PC-3 (cell line): ENCODE measurements at regions not wholly inside any gene's neighbourhood (a gene's known extent, or its start where the extent isn't known, plus 50 kb on each side); places are given as distances from the start of the nearest gene placed in this dataset.

Experiments used
- ATAC-seq: fragments of 200-7000 bp; cut with Tn5 transposase; 2 replicates; pipeline ENCODE4 v1.9.1; 2020; ENCODE audit warnings: mild to moderate bottlenecking, moderate library complexity
- BruUV-seq: library from RNA; stranded (reverse); fragments of 400-500 nt; replicated peaks from 2 replicates; lab custom pipeline; 2021; lab: Mats Ljungman, UMichigan
- CTCF ChIA-PET: fragments of 300-600 bp; sonication (Branson Sonifier 250); formaldehyde crosslinking; loops from one replicate; lab custom pipeline; 2022; ENCODE audit warnings: antibody characterized with exemption; lab: Charles Lee
- POLR2A ChIA-PET: fragments of 300-600 bp; sonication (Branson Sonifier 250); formaldehyde crosslinking; loops from one replicate; lab custom pipeline; 2022; ENCODE audit warnings: antibody characterized with exemption; ENCODE audit not compliant: unreplicated experiment; lab: Charles Lee
- DNase-seq: peaks from one replicate; pipeline ENCODE4 v3.0.0-alpha.2; 2015
- H2AFZ ChIP-seq: fragments of 300-600 bp; sonication (generic); 2 replicates; pipeline ENCODE4 v1.6.0; 2016; ENCODE audit warnings: antibody characterized with exemption, low read length
- H3F3A ChIP-seq: fragments of 300-600 bp; sonication (generic); one replicate; pipeline ENCODE4 v1.6.0; 2017; ENCODE audit warnings: antibody characterized with exemption, low read length, control low read depth, mild to moderate bottlenecking; ENCODE audit not compliant: unreplicated experiment
- H3K27ac ChIP-seq: fragments of 300-600 bp; sonication (generic); 2 replicates; pipeline ENCODE4 v1.5.1; 2016; ENCODE audit warnings: mild to moderate bottlenecking, low read length
- H3K27me3 ChIP-seq: fragments of 300-600 bp; sonication (generic); 2 replicates; pipeline ENCODE4 v1.6.1; 2016; ENCODE audit warnings: low read length, mixed read lengths
- H3K36me3 ChIP-seq: fragments of 300-600 bp; sonication (generic); 2 replicates; pipeline ENCODE4 v1.6.1; 2016; ENCODE audit warnings: low read depth, mixed run types, low read length, mixed read lengths
- H3K4me1 ChIP-seq: fragments of 300-600 bp; sonication (generic); 2 replicates; pipeline ENCODE4 v1.5.1; 2016; ENCODE audit warnings: low read length; ENCODE audit not compliant: insufficient read depth
- H3K4me2 ChIP-seq: fragments of 300-600 bp; sonication (generic); 2 replicates; pipeline ENCODE4 v1.6.0; 2016; ENCODE audit warnings: low read length
- H3K4me3 ChIP-seq: fragments of 300-600 bp; sonication (generic); 2 replicates; pipeline ENCODE4 v1.5.1; 2016; ENCODE audit warnings: mild to moderate bottlenecking, low read length, mixed read lengths
- H3K79me2 ChIP-seq: fragments of 300-600 bp; sonication (generic); 2 replicates; pipeline ENCODE4 v1.6.1; 2017; ENCODE audit warnings: low read length, mixed read lengths
- H3K9ac ChIP-seq: fragments of 300-600 bp; sonication (generic); 2 replicates; pipeline ENCODE4 v1.6.0; 2016; ENCODE audit warnings: mild to moderate bottlenecking, low read length
- H3K9me2 ChIP-seq: fragments of 300-600 bp; sonication (generic); replicated peaks from 2 replicates; pipeline ENCODE4 v1.6.1; 2016; ENCODE audit warnings: mixed run types, low read length, mixed read lengths
- H3K9me3 ChIP-seq: fragments of 300-600 bp; sonication (generic); 2 replicates; pipeline ENCODE4 v1.6.1; 2016; ENCODE audit warnings: low read length, mixed read lengths
- H4K20me1 ChIP-seq: fragments of 300-600 bp; sonication (generic); 2 replicates; pipeline ENCODE4 v1.6.1; 2016; ENCODE audit warnings: low read length, mixed read lengths
- CTCF ChIP-seq: fragments of 300-600 bp; sonication (generic); conservative IDR thresholded peaks from 2 replicates; pipeline ENCODE4 v1.5.1; 2017; ENCODE audit warnings: antibody characterized with exemption, low read depth, mild to moderate bottlenecking, low read length
- EZH2 ChIP-seq: fragments of 300-600 bp; sonication (generic); IDR thresholded peaks from one replicate; pipeline ENCODE4 v1.6.1; 2017; ENCODE audit warnings: antibody characterized with exemption, mild to moderate bottlenecking, low read length; ENCODE audit not compliant: unreplicated experiment
- EZH2phosphoT487 ChIP-seq: fragments of 300-600 bp; sonication (generic); IDR thresholded peaks from 2 replicates; pipeline ENCODE4 v1.6.1; 2018; ENCODE audit warnings: mild to moderate bottlenecking, antibody characterized with exemption, low read length, borderline replicate concordance
- intact Hi-C: fragments of 100-400 bp; cut with micrococcal nuclease; formaldehyde crosslinking; loops from 2 replicates; pipeline ENCODE4 v1.9.0; 2023

GRCh38 chr4:77236806-77237205 is 79.8 kb downstream of the CCNG2 start:
- BruUV-seq: no TSS peak
- ChIA-PET POLR2A (no interaction called here), CTCF (interaction anchor here (0.6 kb wide), 1 partner anchor 344 kb away, joined by 3 read pairs; no protein-coding TSS in a partner anchor)
- Histone ChIP-seq H4K20me1 (no peaks in the 10 kb centered on the region), H3K4me1 (no peaks in the 10 kb centered on the region), H3K4me2 (no peak overlapping the region), H2AFZ (no peak overlapping the region), H3K4me3 (no peak overlapping the region), H3K9me2 (no peaks in the 10 kb centered on the region), H3K27me3 (no peaks in the 10 kb centered on the region), H3K9ac (no peak overlapping the region), H3K27ac (no peak overlapping the region), H3F3A (no peaks in the 10 kb centered on the region), H3K36me3 (no peaks in the 10 kb centered on the region), H3K9me3 (no peaks in the 10 kb centered on the region), H3K79me2 (no peaks in the 10 kb centered on the region)
- DNase-seq: no peak
- TF ChIP-seq EZH2phosphoT487 (no peak), EZH2 (no peak), CTCF (no peak)
- no peak for ATAC-seq
- intact Hi-C loops: no loop called here

- POLR2A ChIA-PET: no interaction called here
- Histone ChIP-seq H3K4me2 (no peak overlapping the region), H2AFZ (no peak overlapping the region), H3K4me3 (no peak overlapping the region), H3K4me1 (no peaks in the 10 kb centered on the region), H3K9me2 (no peaks in the 10 kb centered on the region), H4K20me1 (no peaks in the 10 kb centered on the region), H3K9ac (no peak overlapping the region), H3F3A (no peaks in the 10 kb centered on the region), H3K27me3 (no peaks in the 10 kb centered on the region), H3K36me3 (no peaks in the 10 kb centered on the region), H3K9me3 (no peaks in the 10 kb centered on the region), H3K27ac (no peak overlapping the region), H3K79me2 (no peaks in the 10 kb centered on the region)
- intact Hi-C loops: loop anchor here (1.0 kb wide), 2 partner anchors 69 to 118 kb away; no protein-coding TSS in a partner anchor
- DNase-seq: peak; percentile 74
- no TSS peak for BruUV-seq
- TF ChIP-seq EZH2 (no peak), CTCF (peak; percentile 85), EZH2phosphoT487 (no peak)
- peak; percentile 78 for ATAC-seq
- CTCF ChIA-PET: interaction anchor here (1.8 kb wide), 1 partner anchor 118 kb away, joined by 5 read pairs; no protein-coding TSS in a partner anchor
These were observed 83.6 kb downstream of the CCNG2 start for GRCh38 chr4:77240469-77241066.

- ChIA-PET POLR2A (no interaction called here), CTCF (no interaction called here)
- no TSS peak for BruUV-seq
- Histone ChIP-seq H3K79me2 (no peaks in the 10 kb centered on the region), H3K4me1 (no peaks in the 10 kb centered on the region), H3K4me3 (no peak overlapping the region), H3F3A (no peaks in the 10 kb centered on the region), H4K20me1 (no peaks in the 10 kb centered on the region), H3K4me2 (no peak overlapping the region), H3K27me3 (no peaks in the 10 kb centered on the region), H3K36me3 (no peaks in the 10 kb centered on the region), H3K27ac (no peak overlapping the region), H3K9me3 (no peaks in the 10 kb centered on the region), H2AFZ (no peak overlapping the region), H3K9ac (no peak overlapping the region), H3K9me2 (no peaks in the 10 kb centered on the region)
- intact Hi-C loops: no loop called here
- ATAC-seq (no peak), DNase-seq (no peak)
- TF ChIP-seq CTCF (no peak), EZH2 (no peak), EZH2phosphoT487 (no peak)
These were observed 91.8 kb downstream of the CCNG2 start for GRCh38 chr4:77248805-77249204.
